ENCODE measurements at regions not wholly inside any gene's neighbourhood (a gene's known extent, or its start where the extent isn't known, plus 50 kb on each side); places are given as distances from the start of the nearest gene placed in this dataset.

- H3K27me3 ChIP-seq (ENCODE audit: control insufficient read depth, insufficient read depth, low read length), result no peaks in the 10 kb centered on the region
- no peaks in the 10 kb centered on the region for H3K36me3 ChIP-seq (ENCODE audit: control insufficient read depth, insufficient read depth, low read length)
- no peak for TF ChIP-seq CTCF (IDR thresholded peaks at IDR 0.05; ENCODE audit: insufficient read depth, low read length, poor library complexity, severe bottlenecking)
- DNase-seq (ENCODE audit: low read depth), result no peak
- H3K4me3 ChIP-seq (ENCODE audit: low read depth, low read length), result no peak overlapping the region
These were observed 782.0 kb downstream of the SLITRK1 start for GRCh38 chr13:83100237-83100636.

DNA sequence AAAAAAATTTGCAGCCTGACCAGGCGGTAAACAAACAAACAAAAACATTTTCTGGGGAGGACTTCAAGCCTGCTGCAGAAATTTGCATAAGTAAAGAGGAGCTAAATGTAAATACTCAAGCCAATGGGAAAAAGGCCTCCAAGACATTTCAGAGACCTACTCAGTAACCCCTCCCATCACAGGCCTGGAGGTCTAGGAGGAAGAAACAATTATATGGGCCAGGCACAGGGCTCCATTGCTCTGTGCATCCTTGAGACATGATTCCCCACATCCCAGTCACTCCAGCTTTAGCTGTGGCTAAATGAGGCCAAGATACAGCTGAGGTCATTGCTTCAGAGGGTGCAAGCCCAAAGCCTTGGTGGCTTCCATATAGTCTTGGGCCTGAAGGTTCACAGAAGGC lies 793.4 kb downstream of the SLITRK1 start:
- H3K36me3 ChIP-seq (ENCODE audit: control insufficient read depth, insufficient read depth, low read length), result no peaks in the 10 kb centered on the region
- H3K27me3 ChIP-seq (ENCODE audit: control insufficient read depth, insufficient read depth, low read length), result no peaks in the 10 kb centered on the region
- H3K4me3 ChIP-seq (ENCODE audit: low read depth, low read length), result no peak overlapping the region
- TF ChIP-seq CTCF (IDR thresholded peaks at IDR 0.05; ENCODE audit: insufficient read depth, low read length, poor library complexity, severe bottlenecking), result no peak
- no peak for DNase-seq (ENCODE audit: low read depth)

GRCh38 chr13:83086948-83087347 lies 795.3 kb downstream of the SLITRK1 start:
- H3K27me3 ChIP-seq (ENCODE audit: control insufficient read depth, insufficient read depth, low read length), result no peaks in the 10 kb centered on the region
- no peaks in the 10 kb centered on the region for H3K36me3 ChIP-seq (ENCODE audit: control insufficient read depth, insufficient read depth, low read length)
- H3K4me3 ChIP-seq (ENCODE audit: low read depth, low read length), result no peak overlapping the region
- no peak for TF ChIP-seq CTCF (IDR thresholded peaks at IDR 0.05; ENCODE audit: insufficient read depth, low read length, poor library complexity, severe bottlenecking)
- DNase-seq (ENCODE audit: low read depth), result no peak

DNA sequence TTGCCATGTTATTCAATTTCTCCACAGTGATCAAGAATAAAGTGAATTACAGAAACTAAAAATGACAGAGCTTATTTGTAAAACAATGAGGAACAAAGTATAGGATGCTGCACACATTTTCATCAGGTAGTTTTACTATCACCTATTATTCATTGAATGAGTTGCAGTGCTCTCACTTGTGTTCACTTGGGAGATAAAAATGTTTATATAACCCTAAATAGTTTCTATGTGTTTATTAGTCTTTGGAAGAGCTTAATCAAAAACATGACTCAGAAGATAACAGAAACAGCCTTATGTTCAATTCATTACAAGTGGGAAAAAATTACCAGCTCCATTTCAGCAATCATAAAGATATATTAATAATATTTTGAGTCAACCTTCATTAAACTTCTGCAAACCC lies 796.2 kb downstream of the SLITRK1 start:
- no peak for TF ChIP-seq CTCF (IDR thresholded peaks at IDR 0.05; ENCODE audit: insufficient read depth, low read length, poor library complexity, severe bottlenecking)
- H3K4me3 ChIP-seq (ENCODE audit: low read depth, low read length), result no peak overlapping the region
- H3K36me3 ChIP-seq (ENCODE audit: control insufficient read depth, insufficient read depth, low read length), result no peaks in the 10 kb centered on the region
- no peak for DNase-seq (ENCODE audit: low read depth)
- H3K27me3 ChIP-seq (ENCODE audit: control insufficient read depth, insufficient read depth, low read length), result no peaks in the 10 kb centered on the region

GRCh38 chr13:83085186-83085900 lies 796.9 kb downstream of the SLITRK1 start:
- DNase-seq (ENCODE audit: low read depth), result no peak
- no peaks in the 10 kb centered on the region for H3K36me3 ChIP-seq (ENCODE audit: control insufficient read depth, insufficient read depth, low read length)

More at GRCh38 chr13:83085186-83085900, 796.9 kb downstream of the SLITRK1 start:
- Histone ChIP-seq H3K4me3 (ENCODE audit: low read depth, low read length) (no peak overlapping the region), H3K27me3 (ENCODE audit: control insufficient read depth, insufficient read depth, low read length) (no peaks in the 10 kb centered on the region)
- TF ChIP-seq CTCF (IDR thresholded peaks at IDR 0.05; ENCODE audit: insufficient read depth, low read length, poor library complexity, severe bottlenecking), result no peak
